HAP-1 (cell line): ENCODE measurements at regions not wholly inside any gene's neighbourhood (a gene's known extent, or its start where the extent isn't known, plus 50 kb on each side); places are given as distances from the start of the nearest gene placed in this dataset.

Experiments
- DNase-seq, 2 experiments: peaks; one replicate each; pipeline ENCODE4 v3.0.0-alpha.2; 2016 to 2020; ENCODE audit warnings: low spot score in 2 of 2
- H3K27me3 ChIP-seq: fragments of 250-450 bp; sonication (Bioruptor Pico); 2 replicates; pipeline ENCODE4 v1.5.1; 2020; ENCODE audit warnings: low read depth, mild to moderate bottlenecking, moderate library complexity
- H3K36me3 ChIP-seq: fragments of 250-450 bp; sonication (Bioruptor Pico); replicated peaks from 2 replicates; pipeline ENCODE4 v1.5.1; 2020; ENCODE audit warnings: mild to moderate bottlenecking
- H3K4me1 ChIP-seq: fragments of 250-450 bp; sonication (Bioruptor Pico); 2 replicates; pipeline ENCODE4 v1.5.1; 2020; ENCODE audit warnings: mild to moderate bottlenecking
- H3K4me3 ChIP-seq: fragments of 250-450 bp; sonication (Bioruptor Pico); 2 replicates; pipeline ENCODE4 v1.5.1; 2020; ENCODE audit warnings: mild to moderate bottlenecking, moderate library complexity
- H3K9me3 ChIP-seq: fragments of 250-450 bp; sonication (Bioruptor Pico); 2 replicates; pipeline ENCODE4 v1.5.1; 2020; ENCODE audit warnings: mild to moderate bottlenecking, moderate library complexity
- in situ Hi-C: fragments of 300-500 bp; cut with MboI; formaldehyde crosslinking; loops from 3 replicates; pipeline ENCODE4 v1.14.3; 2020; ENCODE audit warnings: low sequenced_read_pairs, inconsistent platforms, mixed read lengths

DNA sequence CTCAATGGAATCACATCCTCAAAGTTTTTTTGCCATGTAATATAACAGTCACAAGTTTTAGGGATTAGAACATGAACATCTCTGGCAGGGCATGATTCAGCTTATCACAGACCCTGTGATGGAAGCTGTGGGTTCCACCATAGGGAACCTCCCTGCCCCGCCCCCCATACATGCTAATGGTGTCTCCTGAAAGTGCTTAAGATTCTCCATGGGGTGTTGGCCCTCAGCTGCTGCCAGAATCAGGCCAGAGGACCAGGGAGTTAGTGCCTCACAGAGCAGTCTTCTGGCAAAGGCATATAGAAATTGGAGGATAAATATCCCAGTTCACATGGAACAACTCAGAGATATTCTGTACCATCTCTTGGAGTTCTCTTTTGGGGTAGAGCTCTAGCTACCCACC is 119.4 kb downstream of the RAB11FIP2 start:
- in situ Hi-C loops: no loop called here
- DNase-seq: no peak
- H3K9me3 ChIP-seq: no peaks in the 10 kb centered on the region
- H3K27me3 ChIP-seq: no peaks in the 10 kb centered on the region
- H3K36me3 ChIP-seq: no peaks in the 10 kb centered on the region
- H3K4me1 ChIP-seq: peaks cover 8% of the 10 kb centered on the region; the same call in 1 of the 2 replicates
- no peak overlapping the region for H3K4me3 ChIP-seq

DNA sequence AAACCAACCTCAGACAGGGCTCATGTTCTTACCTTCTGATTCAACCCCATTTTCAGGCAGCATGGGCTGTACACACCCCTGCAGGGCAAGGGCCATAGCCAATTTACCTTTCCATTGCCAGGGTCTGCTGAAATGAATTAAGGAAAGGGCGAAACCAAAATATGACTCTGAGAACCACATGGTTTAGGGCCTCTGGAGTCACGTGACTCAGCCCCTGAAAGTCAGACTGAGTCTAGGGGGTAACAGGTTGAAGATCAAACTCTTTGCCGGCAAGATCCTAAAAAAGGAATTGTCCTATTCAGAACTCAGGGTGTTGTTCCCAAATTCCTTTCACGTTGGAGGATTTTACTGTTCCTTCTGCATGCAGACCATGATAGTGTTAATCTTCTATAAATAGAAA is 118.9 kb downstream of the RAB11FIP2 start:
- no peak overlapping the region for H3K4me3 ChIP-seq
- in situ Hi-C loops: no loop called here
- peaks cover 8% of the 10 kb centered on the region; the same call in 1 of the 2 replicates for H3K4me1 ChIP-seq
- no peaks in the 10 kb centered on the region for H3K9me3 ChIP-seq
- no peaks in the 10 kb centered on the region for H3K36me3 ChIP-seq
- no peaks in the 10 kb centered on the region for H3K27me3 ChIP-seq
- DNase-seq: no peak

DNA sequence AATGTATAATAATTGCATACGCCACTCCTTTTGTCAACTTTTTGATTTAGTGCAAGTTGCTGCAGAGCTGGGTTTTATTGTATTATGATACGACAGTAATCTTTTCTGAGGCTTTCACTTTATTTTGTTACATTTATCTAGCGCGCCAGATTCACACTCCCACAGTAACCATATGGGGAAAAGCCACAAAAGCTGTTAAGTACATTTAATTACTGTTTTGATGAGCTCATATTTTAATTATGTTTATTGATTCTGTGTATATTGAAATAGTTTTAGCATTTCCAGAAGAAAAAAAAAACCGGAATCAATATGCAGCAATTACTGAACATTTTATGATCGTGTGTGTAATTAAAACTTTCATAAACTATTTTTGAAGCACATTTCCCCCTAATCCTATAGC is 118.5 kb downstream of the RAB11FIP2 start:
- H3K36me3 ChIP-seq: no peaks in the 10 kb centered on the region
- H3K9me3 ChIP-seq: no peaks in the 10 kb centered on the region
- DNase-seq: no peak
- H3K27me3 ChIP-seq: no peaks in the 10 kb centered on the region
- in situ Hi-C loops: no loop called here
- peaks cover 8% of the 10 kb centered on the region; the same call in 1 of the 2 replicates for H3K4me1 ChIP-seq
- no peak overlapping the region for H3K4me3 ChIP-seq

DNA sequence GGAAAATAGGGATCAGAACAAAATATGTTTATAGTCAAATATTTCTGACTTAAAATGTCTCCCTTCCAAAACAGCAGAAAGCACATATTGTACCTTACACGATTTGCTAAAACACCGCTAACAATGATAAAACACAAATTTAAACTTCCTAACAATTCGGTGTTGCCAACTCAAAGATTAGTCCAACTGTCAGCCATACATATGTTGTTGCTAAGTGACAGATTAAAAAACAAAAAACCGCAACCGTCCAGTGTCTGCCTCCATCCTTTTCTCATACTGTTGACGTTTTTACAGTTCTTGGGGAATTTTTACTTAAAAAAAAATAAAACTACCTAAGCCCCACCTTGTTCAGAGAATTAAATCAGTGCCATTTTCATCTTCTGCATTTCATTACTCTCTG is 118.0 kb downstream of the RAB11FIP2 start:
- Histone ChIP-seq H3K4me3 (no peak overlapping the region), H3K36me3 (no peaks in the 10 kb centered on the region), H3K9me3 (no peaks in the 10 kb centered on the region), H3K27me3 (no peaks in the 10 kb centered on the region), H3K4me1 (peaks cover 8% of the 10 kb centered on the region; the same call in 1 of the 2 replicates)
- DNase-seq: no peak
- in situ Hi-C loops: no loop called here

DNA sequence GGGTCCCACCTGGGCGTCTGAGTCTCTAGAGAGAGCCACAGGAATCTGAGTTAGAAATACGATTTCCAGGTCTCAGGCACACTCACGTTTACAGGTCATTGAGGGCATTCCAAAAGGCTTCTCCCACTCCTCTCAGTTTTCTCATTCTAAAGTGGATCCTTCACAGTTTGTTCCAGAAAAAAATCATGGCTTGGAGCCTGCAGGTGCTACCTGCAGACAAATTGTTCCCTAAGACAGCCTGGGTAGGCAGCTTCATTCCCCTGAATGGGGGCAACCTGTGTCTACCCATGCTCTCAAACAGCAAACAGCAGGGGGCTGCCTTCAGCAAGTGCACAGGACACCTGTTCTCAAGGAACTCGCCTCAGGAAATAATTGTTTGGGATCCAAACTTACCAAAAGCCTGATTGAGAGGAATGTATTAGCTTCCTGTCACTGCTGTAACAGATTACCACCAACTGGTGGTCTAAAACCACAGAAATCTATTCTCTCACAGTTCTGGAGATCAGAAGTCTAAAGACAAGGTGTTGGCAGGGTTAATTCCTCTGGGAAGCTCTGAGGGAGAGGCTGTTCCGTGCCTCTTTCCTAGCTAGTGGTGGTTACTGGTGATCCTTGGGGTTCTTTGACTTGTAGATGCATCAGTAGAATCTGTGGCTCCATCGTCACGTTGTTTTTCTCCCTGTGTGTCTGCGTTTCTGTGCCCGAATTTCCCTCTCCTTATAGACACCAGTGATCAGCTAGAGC is 117.2 kb downstream of the RAB11FIP2 start:
- Histone ChIP-seq H3K9me3 (no peaks in the 10 kb centered on the region), H3K27me3 (no peaks in the 10 kb centered on the region), H3K4me1 (peaks cover 8% of the 10 kb centered on the region; the same call in 1 of the 2 replicates), H3K4me3 (no peak overlapping the region), H3K36me3 (no peaks in the 10 kb centered on the region)
- in situ Hi-C loops: no loop called here
- DNase-seq: no peak

DNA sequence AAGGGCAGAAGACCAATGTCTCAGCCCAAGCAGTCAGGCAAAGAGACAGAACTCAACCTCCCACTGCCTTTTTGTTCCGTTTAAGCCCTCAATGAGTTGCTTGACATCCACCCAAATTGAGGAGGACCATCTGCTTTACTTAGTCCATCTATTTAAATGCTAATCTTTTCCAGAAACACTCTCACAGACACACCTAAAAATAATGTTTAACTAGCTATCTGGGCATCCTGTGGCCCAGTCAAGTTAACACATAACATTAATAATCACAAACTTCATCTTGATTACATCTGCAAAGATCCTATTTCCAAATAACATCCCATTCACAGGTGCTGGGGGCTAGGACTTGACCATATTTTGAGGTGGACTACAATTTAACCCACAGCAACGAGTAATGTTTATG is 115.7 kb downstream of the RAB11FIP2 start:
- H3K36me3 ChIP-seq: no peaks in the 10 kb centered on the region
- peaks cover 8% of the 10 kb centered on the region; the same call in 1 of the 2 replicates for H3K4me1 ChIP-seq
- H3K27me3 ChIP-seq: no peaks in the 10 kb centered on the region
- no peaks in the 10 kb centered on the region for H3K9me3 ChIP-seq
- DNase-seq: no peak
- in situ Hi-C loops: no loop called here
- no peak overlapping the region for H3K4me3 ChIP-seq

DNA sequence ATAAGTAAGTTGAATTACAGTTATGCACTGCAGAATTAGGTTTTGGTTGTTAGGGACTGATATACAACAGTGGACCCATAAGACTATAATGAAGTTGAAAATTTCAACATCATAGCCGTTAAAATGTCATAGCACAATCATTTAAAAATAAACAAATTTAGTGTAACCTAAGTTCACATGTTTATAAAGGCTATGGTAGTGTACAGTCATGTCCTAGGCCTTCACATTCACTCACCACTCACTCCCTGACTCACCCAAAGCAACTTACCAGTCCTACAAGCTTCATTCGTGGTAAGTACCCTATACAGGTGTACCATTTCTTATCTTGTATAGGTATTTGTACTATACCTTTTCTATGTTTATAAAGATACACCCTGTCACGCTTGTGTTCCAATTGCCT is 113.7 kb downstream of the RAB11FIP2 start:
- H3K4me1 ChIP-seq: peaks cover 7% of the 10 kb centered on the region; the same call in 1 of the 2 replicates
- in situ Hi-C loops: no loop called here
- DNase-seq: no peak
- no peaks in the 10 kb centered on the region for H3K9me3 ChIP-seq
- no peaks in the 10 kb centered on the region for H3K36me3 ChIP-seq
- H3K4me3 ChIP-seq: no peak overlapping the region
- no peaks in the 10 kb centered on the region for H3K27me3 ChIP-seq

DNA sequence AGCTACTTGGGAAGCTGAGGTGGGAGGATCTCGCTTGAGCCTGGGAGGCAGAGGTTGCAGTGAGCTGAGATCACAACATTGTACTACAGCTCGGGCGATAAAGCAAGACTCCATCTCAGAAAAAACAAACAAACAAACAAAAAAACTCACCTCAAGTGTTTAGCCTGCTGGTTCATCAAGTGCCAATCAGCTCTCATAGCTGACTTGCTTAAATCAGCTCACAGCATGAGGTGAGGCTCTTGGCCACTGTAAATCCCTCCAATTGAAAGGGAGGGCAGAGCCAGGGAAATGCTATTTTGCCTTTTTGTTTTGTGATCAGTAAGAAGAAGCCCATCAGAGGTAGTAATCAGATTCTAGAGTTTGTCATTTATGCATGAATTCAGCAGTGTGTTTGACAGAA is 112.3 kb downstream of the RAB11FIP2 start:
- Histone ChIP-seq H3K4me1 (no peaks in the 10 kb centered on the region), H3K9me3 (no peaks in the 10 kb centered on the region), H3K27me3 (no peaks in the 10 kb centered on the region), H3K36me3 (no peaks in the 10 kb centered on the region), H3K4me3 (no peak overlapping the region)
- in situ Hi-C loops: no loop called here
- DNase-seq: no peak

DNA sequence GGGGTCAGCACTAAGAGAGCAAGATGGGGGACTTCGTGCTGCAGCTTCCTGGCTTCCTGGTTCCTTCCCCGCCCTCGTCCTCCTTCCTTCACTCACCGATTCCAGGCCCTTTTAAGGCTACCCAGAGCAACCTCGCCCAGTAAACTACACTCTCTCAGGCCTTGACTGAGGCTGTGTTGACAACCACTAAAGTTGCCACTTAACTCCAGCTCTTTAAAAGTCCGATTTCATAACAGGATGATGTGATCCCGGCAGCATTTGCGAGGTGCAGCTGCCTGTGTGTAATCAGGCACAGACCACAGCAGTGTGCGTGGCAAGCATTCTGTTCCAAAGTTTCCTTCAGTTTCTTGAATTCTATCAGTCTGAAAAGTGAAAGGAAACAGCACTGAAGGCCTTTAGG is 110.6 kb downstream of the RAB11FIP2 start:
- DNase-seq: no peak
- H3K4me3 ChIP-seq: no peak overlapping the region
- H3K9me3 ChIP-seq: no peaks in the 10 kb centered on the region
- in situ Hi-C loops: no loop called here
- H3K27me3 ChIP-seq: no peaks in the 10 kb centered on the region
- H3K36me3 ChIP-seq: no peaks in the 10 kb centered on the region
- no peaks in the 10 kb centered on the region for H3K4me1 ChIP-seq

DNA sequence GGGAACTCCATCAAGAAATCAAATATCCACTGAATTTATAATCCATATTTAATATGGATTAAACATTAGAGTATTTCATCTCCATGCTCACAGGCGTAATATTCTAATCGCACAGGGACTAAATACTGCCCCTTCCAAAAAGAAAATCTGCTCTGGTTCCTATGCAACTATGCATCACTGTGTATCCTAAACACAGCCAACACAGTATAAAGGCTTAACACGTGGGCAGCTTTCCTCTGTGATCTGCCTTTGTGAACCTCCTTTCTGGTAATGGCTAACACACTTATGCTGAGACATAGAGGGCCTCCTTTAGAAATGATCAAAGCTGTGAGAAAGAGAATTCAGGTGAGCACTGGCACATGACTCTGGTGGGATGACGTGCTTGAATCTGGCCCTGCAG is 110.2 kb downstream of the RAB11FIP2 start:
- Histone ChIP-seq H3K4me1 (no peaks in the 10 kb centered on the region), H3K27me3 (no peaks in the 10 kb centered on the region), H3K9me3 (no peaks in the 10 kb centered on the region), H3K36me3 (no peaks in the 10 kb centered on the region), H3K4me3 (no peak overlapping the region)
- no peak for DNase-seq
- in situ Hi-C loops: no loop called here

DNA sequence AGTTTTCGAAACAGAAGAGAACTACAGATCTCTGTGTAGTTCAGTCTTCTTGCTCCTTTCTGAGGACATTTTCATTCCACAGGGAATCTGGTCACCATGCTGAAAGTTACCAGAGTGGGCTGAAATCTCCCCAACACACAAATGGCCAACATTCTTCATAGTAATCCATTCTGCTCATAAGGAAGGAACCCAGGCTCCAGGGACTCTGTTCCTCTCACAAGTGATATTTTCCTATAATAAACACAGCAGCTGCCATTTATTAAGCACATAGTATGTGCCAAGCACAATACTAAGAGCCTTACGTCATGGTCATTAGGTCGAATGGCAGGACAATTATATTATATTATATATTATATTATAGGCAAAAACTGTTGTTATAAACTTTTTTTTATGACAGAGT is 109.8 kb downstream of the RAB11FIP2 start:
- H3K27me3 ChIP-seq: no peaks in the 10 kb centered on the region
- no peak for DNase-seq
- H3K4me3 ChIP-seq: no peak overlapping the region
- in situ Hi-C loops: no loop called here
- no peaks in the 10 kb centered on the region for H3K9me3 ChIP-seq
- no peaks in the 10 kb centered on the region for H3K36me3 ChIP-seq
- H3K4me1 ChIP-seq: no peaks in the 10 kb centered on the region

DNA sequence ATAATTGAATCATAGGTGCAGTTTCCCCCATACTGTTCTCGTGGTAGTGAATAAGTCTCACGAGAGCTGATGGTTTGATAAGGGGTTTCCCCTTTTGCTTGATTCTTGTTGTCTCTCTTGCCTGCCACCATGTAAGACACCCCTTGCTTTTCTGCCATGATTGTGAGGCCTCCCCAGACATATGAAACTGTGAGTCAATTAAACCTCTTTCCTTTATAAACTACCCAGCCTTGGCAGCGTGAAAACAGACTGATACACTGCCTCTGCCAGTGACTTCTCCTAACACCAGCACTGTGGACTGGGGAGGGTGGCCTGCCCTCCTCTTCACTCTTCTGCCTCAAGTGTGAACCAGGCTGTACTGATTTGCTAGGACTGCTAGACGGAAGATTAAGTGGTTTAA is 108.6 kb downstream of the RAB11FIP2 start:
- DNase-seq: no peak
- no peaks in the 10 kb centered on the region for H3K4me1 ChIP-seq
- no peak overlapping the region for H3K4me3 ChIP-seq
- no peaks in the 10 kb centered on the region for H3K9me3 ChIP-seq
- in situ Hi-C loops: no loop called here
- H3K36me3 ChIP-seq: no peaks in the 10 kb centered on the region
- H3K27me3 ChIP-seq: no peaks in the 10 kb centered on the region

DNA sequence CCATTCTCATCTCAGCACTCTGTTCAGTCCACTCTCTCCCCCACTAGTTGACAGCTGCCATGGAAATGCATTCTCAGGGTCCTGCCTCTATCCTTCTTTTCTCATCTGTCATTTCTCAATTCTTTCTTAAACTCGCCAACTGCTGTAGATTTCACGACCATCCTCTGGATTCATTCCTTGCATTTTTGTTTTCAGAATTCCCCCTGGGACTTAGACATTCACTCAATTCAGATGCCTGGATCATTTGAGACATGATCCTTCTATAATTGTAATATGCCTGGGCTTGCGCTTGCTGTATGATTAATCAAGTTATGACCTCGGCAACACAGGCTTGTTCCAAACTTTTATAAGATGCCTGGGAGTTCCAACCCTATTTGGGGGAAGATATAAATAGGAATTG is 104.5 kb downstream of the RAB11FIP2 start:
- no peaks in the 10 kb centered on the region for H3K9me3 ChIP-seq
- DNase-seq: no peak
- in situ Hi-C loops: no loop called here
- no peaks in the 10 kb centered on the region for H3K27me3 ChIP-seq
- no peaks in the 10 kb centered on the region for H3K4me1 ChIP-seq
- H3K4me3 ChIP-seq: no peak overlapping the region
- H3K36me3 ChIP-seq: no peaks in the 10 kb centered on the region

DNA sequence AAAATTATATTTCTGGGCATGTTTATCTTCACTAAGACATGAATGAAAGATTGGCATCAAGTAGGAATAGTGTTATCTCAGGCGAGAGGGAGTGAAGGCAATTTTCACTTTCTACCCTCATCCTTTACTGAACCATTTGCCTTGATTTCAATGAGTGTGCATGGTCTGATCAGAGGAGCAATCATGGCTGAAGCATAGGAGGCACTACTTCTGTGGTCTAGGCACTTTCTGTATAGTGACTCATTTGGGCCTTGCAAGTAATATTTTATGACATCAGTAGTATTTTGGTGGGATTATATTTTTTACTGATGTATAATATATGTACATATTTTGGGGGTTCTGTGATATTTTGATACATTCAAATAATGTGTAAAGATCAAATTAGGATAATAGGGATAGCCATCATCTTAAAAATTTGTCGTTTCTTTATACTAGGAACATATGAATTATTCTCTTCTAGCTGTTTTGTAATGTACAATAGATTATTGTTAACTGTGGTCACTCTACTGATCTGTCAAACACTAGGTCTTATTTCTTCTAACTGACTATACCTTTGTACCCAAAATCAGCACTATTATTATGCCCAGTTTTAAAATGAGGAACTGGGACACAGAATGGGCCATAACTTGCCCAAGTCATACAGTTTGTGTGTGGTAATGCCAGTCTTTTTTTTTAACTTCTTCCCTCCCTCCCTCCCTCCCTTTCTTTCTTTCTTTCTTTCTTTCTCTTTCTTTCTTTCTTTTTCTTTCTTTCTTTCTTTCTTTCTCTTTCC is 101.9 kb downstream of the RAB11FIP2 start:
- Histone ChIP-seq H3K36me3 (no peaks in the 10 kb centered on the region), H3K4me3 (no peak overlapping the region), H3K27me3 (no peaks in the 10 kb centered on the region), H3K4me1 (no peaks in the 10 kb centered on the region), H3K9me3 (no peaks in the 10 kb centered on the region)
- no peak for DNase-seq
- in situ Hi-C loops: no loop called here
